CD4-positive, alpha-beta T cell treated with Interleukin-10 for 1 hour (primary cell): ENCODE measurements at regions not wholly inside any gene's neighbourhood (a gene's known extent, or its start where the extent isn't known, plus 50 kb on each side); places are given as distances from the start of the nearest gene placed in this dataset.

Experiments
- DNase-seq: peaks from one replicate; pipeline ENCODE4 v3.0.0-alpha.2; 2020

- DNase-seq = no peak
Measured at GRCh38 chr4:107220976-107221375, 184.9 kb upstream of the DKK2 start.

- DNase-seq = no peak
Measured at GRCh38 chr4:107219681-107220080, 183.6 kb upstream of the DKK2 start.

GRCh38 chr4:107216379-107216778, 180.3 kb upstream of the DKK2 start:
- DNase-seq = no peak

GRCh38 chr4:107215222-107215621, 179.1 kb upstream of the DKK2 start:
- no peak for DNase-seq

- no peak for DNase-seq
Measured at GRCh38 chr4:107213880-107214279, 177.8 kb upstream of the DKK2 start.

GRCh38 chr4:107213410-107213809, 177.3 kb upstream of the DKK2 start:
- no peak for DNase-seq

- no peak for DNase-seq
Measured at GRCh38 chr4:107212565-107212964, 176.5 kb upstream of the DKK2 start.

- no peak for DNase-seq
Measured at GRCh38 chr4:107210450-107211239, 174.5 kb upstream of the DKK2 start.

- DNase-seq = no peak
Measured at GRCh38 chr4:107203733-107204132, 167.6 kb upstream of the DKK2 start.

GRCh38 chr4:107202744-107203143, 166.6 kb upstream of the DKK2 start:
- no peak for DNase-seq

GRCh38 chr4:107197121-107197520, 161.0 kb upstream of the DKK2 start:
- no peak for DNase-seq

- DNase-seq = no peak
Measured at GRCh38 chr4:107196312-107196711, 160.2 kb upstream of the DKK2 start.

- DNase-seq = no peak
Measured at GRCh38 chr4:107194005-107194404, 157.9 kb upstream of the DKK2 start.

GRCh38 chr4:107192601-107193000, 156.5 kb upstream of the DKK2 start:
- DNase-seq = no peak

- DNase-seq = no peak
Measured at GRCh38 chr4:107187091-107187490, 151.0 kb upstream of the DKK2 start.

GRCh38 chr4:107183155-107183774, 147.2 kb upstream of the DKK2 start:
- peak; percentile 37 for DNase-seq

- DNase-seq = no peak
Measured at GRCh38 chr4:107182347-107182746, 146.2 kb upstream of the DKK2 start.

- no peak for DNase-seq
Measured at GRCh38 chr4:107166873-107167450, 130.8 kb upstream of the DKK2 start.

GRCh38 chr4:107166181-107166580, 130.1 kb upstream of the DKK2 start:
- DNase-seq = no peak

- DNase-seq = no peak
Measured at GRCh38 chr4:107164962-107165475, 128.9 kb upstream of the DKK2 start.

GRCh38 chr4:107156443-107156842, 120.3 kb upstream of the DKK2 start:
- DNase-seq = no peak

- DNase-seq = no peak
Measured at GRCh38 chr4:107155366-107155765, 119.3 kb upstream of the DKK2 start.

GRCh38 chr4:107153956-107154355, 117.8 kb upstream of the DKK2 start:
- DNase-seq = no peak

GRCh38 chr4:107153228-107153627, 117.1 kb upstream of the DKK2 start:
- no peak for DNase-seq
